ENCODE measurements at regions not wholly inside any gene's neighbourhood (a gene's known extent, or its start where the extent isn't known, plus 50 kb on each side); places are given as distances from the start of the nearest gene placed in this dataset.

DNA sequence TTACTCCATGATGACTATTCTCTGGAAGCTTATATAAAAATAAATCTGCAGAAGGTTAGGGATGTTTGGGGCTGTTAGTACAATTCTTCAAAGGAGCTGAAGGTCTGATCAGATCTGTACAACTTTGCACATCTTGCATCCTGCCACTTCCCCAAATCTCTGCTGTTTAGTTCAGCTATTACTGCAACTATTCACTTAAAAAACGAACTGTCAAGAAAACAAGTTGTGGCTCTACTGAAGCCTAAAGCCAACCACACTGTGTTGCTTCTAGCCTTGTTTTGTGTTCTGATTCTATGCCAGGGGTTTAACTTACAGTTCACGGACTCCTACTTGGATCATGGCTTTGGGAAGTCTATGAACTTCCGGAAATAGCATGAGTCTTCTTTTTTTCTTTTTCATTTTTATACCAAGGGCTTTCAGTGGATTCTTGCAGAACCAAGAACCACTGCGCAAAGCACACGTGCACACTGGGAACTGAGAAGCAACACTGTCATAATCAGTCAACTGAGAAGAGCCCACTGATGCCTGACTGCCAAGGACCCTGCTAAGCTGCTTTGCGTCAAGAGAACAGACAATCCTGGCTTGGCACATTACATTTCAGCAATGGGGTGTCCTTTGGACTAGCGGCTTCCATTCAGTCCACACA lies 66.3 kb upstream of the EEA1 start:
- no peak for TF ChIP-seq EZH2 (IDR thresholded peaks at IDR 0.05; ENCODE audit: low read depth)
- TF ChIP-seq, protein P1, sequence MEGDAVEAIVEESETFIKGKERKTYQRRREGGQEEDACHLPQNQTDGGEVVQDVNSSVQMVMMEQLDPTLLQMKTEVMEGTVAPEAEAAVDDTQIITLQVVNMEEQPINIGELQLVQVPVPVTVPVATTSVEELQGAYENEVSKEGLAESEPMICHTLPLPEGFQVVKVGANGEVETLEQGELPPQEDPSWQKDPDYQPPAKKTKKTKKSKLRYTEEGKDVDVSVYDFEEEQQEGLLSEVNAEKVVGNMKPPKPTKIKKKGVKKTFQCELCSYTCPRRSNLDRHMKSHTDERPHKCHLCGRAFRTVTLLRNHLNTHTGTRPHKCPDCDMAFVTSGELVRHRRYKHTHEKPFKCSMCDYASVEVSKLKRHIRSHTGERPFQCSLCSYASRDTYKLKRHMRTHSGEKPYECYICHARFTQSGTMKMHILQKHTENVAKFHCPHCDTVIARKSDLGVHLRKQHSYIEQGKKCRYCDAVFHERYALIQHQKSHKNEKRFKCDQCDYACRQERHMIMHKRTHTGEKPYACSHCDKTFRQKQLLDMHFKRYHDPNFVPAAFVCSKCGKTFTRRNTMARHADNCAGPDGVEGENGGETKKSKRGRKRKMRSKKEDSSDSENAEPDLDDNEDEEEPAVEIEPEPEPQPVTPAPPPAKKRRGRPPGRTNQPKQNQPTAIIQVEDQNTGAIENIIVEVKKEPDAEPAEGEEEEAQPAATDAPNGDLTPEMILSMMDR (conservative IDR thresholded peaks at IDR 0.05): no peak
